Stimulated activated CD4-positive, alpha-beta T cell treated with anti-CD3 and anti-CD28 coated beads, Interleukin-12 subunit alpha, Interleukin-12 subunit beta, amount 100 ng/mL, for 24 hours (primary cell): ENCODE measurements at regions not wholly inside any gene's neighbourhood (a gene's known extent, or its start where the extent isn't known, plus 50 kb on each side); places are given as distances from the start of the nearest gene placed in this dataset.
"Not testable (repeated sequence)": the region's sequence is repeated elsewhere in the genome, so short reads cannot be mapped to it uniquely, and the experiment has no call there.

Experiments used
- DNase-seq, 2 experiments: peaks; one replicate each; pipeline ENCODE4 v3.0.0-alpha.2; 2020; ENCODE audit warnings: low read depth in 2 of 2

- no peak for DNase-seq
These were observed 189.9 kb upstream of the EYA4 start for GRCh38 chr6:133051240-133051639.

GRCh38 chr6:133052465-133052864, 188.7 kb upstream of the EYA4 start:
- DNase-seq = no peak

- no peak for DNase-seq
These were observed 185.7 kb upstream of the EYA4 start for GRCh38 chr6:133055441-133055966.

- DNase-seq = no peak
These were observed 183.8 kb upstream of the EYA4 start for GRCh38 chr6:133057352-133057751.

GRCh38 chr6:133062077-133062476, 179.1 kb upstream of the EYA4 start:
- no peak for DNase-seq

GRCh38 chr6:133062696-133063306, 178.4 kb upstream of the EYA4 start:
- no peak for DNase-seq

- DNase-seq = no peak
These were observed 173.2 kb upstream of the EYA4 start for GRCh38 chr6:133067960-133068359.

- no peak for DNase-seq
These were observed 170.6 kb upstream of the EYA4 start for GRCh38 chr6:133070410-133071043.

GRCh38 chr6:133079901-133080300, 161.3 kb upstream of the EYA4 start:
- DNase-seq = no peak

GRCh38 chr6:133083248-133083967, 157.7 kb upstream of the EYA4 start:
- no peak for DNase-seq

GRCh38 chr6:133085471-133085870, 155.7 kb upstream of the EYA4 start:
- DNase-seq = no peak

GRCh38 chr6:133085896-133086295, 155.3 kb upstream of the EYA4 start:
- DNase-seq = no peak

- no peak for DNase-seq
These were observed 152.0 kb upstream of the EYA4 start for GRCh38 chr6:133088931-133089695.

- no peak for DNase-seq
These were observed 149.0 kb upstream of the EYA4 start for GRCh38 chr6:133092199-133092598.

- DNase-seq = no peak
These were observed 148.4 kb upstream of the EYA4 start for GRCh38 chr6:133092771-133093170.

GRCh38 chr6:133093211-133093610, 147.9 kb upstream of the EYA4 start:
- DNase-seq = not testable (repeated sequence)

GRCh38 chr6:133093956-133094355, 147.2 kb upstream of the EYA4 start:
- DNase-seq = no peak

GRCh38 chr6:133097208-133097607, 143.9 kb upstream of the EYA4 start:
- no peak for DNase-seq

GRCh38 chr6:133099573-133099972, 141.6 kb upstream of the EYA4 start:
- no peak for DNase-seq

- no peak for DNase-seq
These were observed 140.3 kb upstream of the EYA4 start for GRCh38 chr6:133100865-133101264.

GRCh38 chr6:133101790-133102189, 139.4 kb upstream of the EYA4 start:
- DNase-seq = no peak

- DNase-seq = no peak
These were observed 134.2 kb upstream of the EYA4 start for GRCh38 chr6:133106934-133107333.
